ENCODE measurements at regions not wholly inside any gene's neighbourhood (a gene's known extent, or its start where the extent isn't known, plus 50 kb on each side); places are given as distances from the start of the nearest gene placed in this dataset.
"Not testable (repeated sequence)": the region's sequence is repeated elsewhere in the genome, so short reads cannot be mapped to it uniquely, and the experiment has no call there.

- H3K27ac ChIP-seq (ENCODE audit: low read depth, low read length, severe bottlenecking), result no peak overlapping the region
- H3K4me1 ChIP-seq (ENCODE audit: control insufficient read depth, insufficient read depth, low read length, poor library complexity, severe bottlenecking), result no peaks in the 10 kb centered on the region
- no peaks in the 10 kb centered on the region for H3K36me3 ChIP-seq (ENCODE audit: control insufficient read depth, insufficient read depth, low read length)
- H3K9me3 ChIP-seq (ENCODE audit: control insufficient read depth, low read length), result no peaks in the 10 kb centered on the region
- 82 to 96% methylated on average over 5 of the region's 6 CpGs for WGBS, 2 experiments (ENCODE audit: insufficient coverage in 2 of 2)
- no peak overlapping the region for H3K4me3 ChIP-seq (ENCODE audit: extremely low read depth, insufficient read depth, low read length, poor library complexity, severe bottlenecking)
Measured at GRCh38 chr2:128660836-128661235, 342.2 kb upstream of the HS6ST1 start.

GRCh38 chr2:128661311-128661710 is 342.6 kb upstream of the HS6ST1 start:
- H3K36me3 ChIP-seq (ENCODE audit: control insufficient read depth, insufficient read depth, low read length), result no peaks in the 10 kb centered on the region
- no peaks in the 10 kb centered on the region for H3K4me1 ChIP-seq (ENCODE audit: control insufficient read depth, insufficient read depth, low read length, poor library complexity, severe bottlenecking)
- no peaks in the 10 kb centered on the region for H3K9me3 ChIP-seq (ENCODE audit: control insufficient read depth, low read length)
- WGBS, 2 experiments (ENCODE audit: insufficient coverage in 2 of 2), result 89 to 100% methylated on average over 1 to 3 of the region's 5 CpGs
- H3K4me3 ChIP-seq (ENCODE audit: extremely low read depth, insufficient read depth, low read length, poor library complexity, severe bottlenecking), result no peak overlapping the region
- no peak overlapping the region for H3K27ac ChIP-seq (ENCODE audit: low read depth, low read length, severe bottlenecking)

- 80 to 90% methylated on average over 7 to 8 of the region's 8 CpGs for WGBS, 2 experiments (ENCODE audit: insufficient coverage in 2 of 2)
- Histone ChIP-seq H3K4me3 (ENCODE audit: extremely low read depth, insufficient read depth, low read length, poor library complexity, severe bottlenecking) (no peak overlapping the region), H3K9me3 (ENCODE audit: control insufficient read depth, low read length) (no peaks in the 10 kb centered on the region), H3K4me1 (ENCODE audit: control insufficient read depth, insufficient read depth, low read length, poor library complexity, severe bottlenecking) (no peaks in the 10 kb centered on the region), H3K27ac (ENCODE audit: low read depth, low read length, severe bottlenecking) (no peak overlapping the region), H3K36me3 (ENCODE audit: control insufficient read depth, insufficient read depth, low read length) (no peaks in the 10 kb centered on the region)
Measured at GRCh38 chr2:128662051-128662471, 343.4 kb upstream of the HS6ST1 start.

GRCh38 chr2:128663371-128664050 is 344.8 kb upstream of the HS6ST1 start:
- WGBS, 2 experiments (ENCODE audit: insufficient coverage in 2 of 2), result 91 to 94% methylated on average over 6 to 8 of the region's 12 CpGs
- H3K36me3 ChIP-seq (ENCODE audit: control insufficient read depth, insufficient read depth, low read length), result no peaks in the 10 kb centered on the region
- H3K27ac ChIP-seq (ENCODE audit: low read depth, low read length, severe bottlenecking), result no peak overlapping the region
- no peaks in the 10 kb centered on the region for H3K9me3 ChIP-seq (ENCODE audit: control insufficient read depth, low read length)
- no peaks in the 10 kb centered on the region for H3K4me1 ChIP-seq (ENCODE audit: control insufficient read depth, insufficient read depth, low read length, poor library complexity, severe bottlenecking)
- no peak overlapping the region for H3K4me3 ChIP-seq (ENCODE audit: extremely low read depth, insufficient read depth, low read length, poor library complexity, severe bottlenecking)

GRCh38 chr2:128664499-128664971 is 345.9 kb upstream of the HS6ST1 start:
- H3K4me1 ChIP-seq (ENCODE audit: control insufficient read depth, insufficient read depth, low read length, poor library complexity, severe bottlenecking), result no peaks in the 10 kb centered on the region
- H3K36me3 ChIP-seq (ENCODE audit: control insufficient read depth, insufficient read depth, low read length), result no peaks in the 10 kb centered on the region
- H3K27ac ChIP-seq (ENCODE audit: low read depth, low read length, severe bottlenecking), result no peak overlapping the region
- no peaks in the 10 kb centered on the region for H3K9me3 ChIP-seq (ENCODE audit: control insufficient read depth, low read length)
- 40 to 55% methylated on average over 3 of the region's 4 CpGs for WGBS, 2 experiments (ENCODE audit: insufficient coverage in 2 of 2)
- H3K4me3 ChIP-seq (ENCODE audit: extremely low read depth, insufficient read depth, low read length, poor library complexity, severe bottlenecking), result no peak overlapping the region

GRCh38 chr2:128665113-128665512 is 346.4 kb upstream of the HS6ST1 start:
- no peaks in the 10 kb centered on the region for H3K4me1 ChIP-seq (ENCODE audit: control insufficient read depth, insufficient read depth, low read length, poor library complexity, severe bottlenecking)
- 100% methylated on average over 1 of the region's 4 CpGs; no CpG with 5 or more reads in 1 of the 2 experiments for WGBS, 2 experiments (ENCODE audit: insufficient coverage in 2 of 2)
- no peaks in the 10 kb centered on the region for H3K36me3 ChIP-seq (ENCODE audit: control insufficient read depth, insufficient read depth, low read length)
- H3K27ac ChIP-seq (ENCODE audit: low read depth, low read length, severe bottlenecking), result no peak overlapping the region
- H3K9me3 ChIP-seq (ENCODE audit: control insufficient read depth, low read length), result no peaks in the 10 kb centered on the region
- H3K4me3 ChIP-seq (ENCODE audit: extremely low read depth, insufficient read depth, low read length, poor library complexity, severe bottlenecking), result no peak overlapping the region

- Histone ChIP-seq H3K4me3 (ENCODE audit: extremely low read depth, insufficient read depth, low read length, poor library complexity, severe bottlenecking) (no peak overlapping the region), H3K27ac (ENCODE audit: low read depth, low read length, severe bottlenecking) (no peak overlapping the region), H3K4me1 (ENCODE audit: control insufficient read depth, insufficient read depth, low read length, poor library complexity, severe bottlenecking) (no peaks in the 10 kb centered on the region), H3K36me3 (ENCODE audit: control insufficient read depth, insufficient read depth, low read length) (no peaks in the 10 kb centered on the region), H3K9me3 (ENCODE audit: control insufficient read depth, low read length) (no peaks in the 10 kb centered on the region)
- WGBS, 2 experiments (ENCODE audit: insufficient coverage in 2 of 2), result 90% methylated on average over 5 of the region's 6 CpGs
Measured at GRCh38 chr2:128666596-128666995, 347.9 kb upstream of the HS6ST1 start.

GRCh38 chr2:128667391-128667790 is 348.7 kb upstream of the HS6ST1 start:
- 90 to 91% methylated on average over 6 to 7 of the region's 7 CpGs for WGBS, 2 experiments (ENCODE audit: insufficient coverage in 2 of 2)
- Histone ChIP-seq H3K9me3 (ENCODE audit: control insufficient read depth, low read length) (no peaks in the 10 kb centered on the region), H3K27ac (ENCODE audit: low read depth, low read length, severe bottlenecking) (no peak overlapping the region), H3K4me1 (ENCODE audit: control insufficient read depth, insufficient read depth, low read length, poor library complexity, severe bottlenecking) (no peaks in the 10 kb centered on the region), H3K36me3 (ENCODE audit: control insufficient read depth, insufficient read depth, low read length) (no peaks in the 10 kb centered on the region), H3K4me3 (ENCODE audit: extremely low read depth, insufficient read depth, low read length, poor library complexity, severe bottlenecking) (no peak overlapping the region)

- WGBS, 2 experiments (ENCODE audit: insufficient coverage in 2 of 2), result 100% methylated on average over 1 of the region's 2 CpGs; no CpG with 5 or more reads in 1 of the 2 experiments
- H3K9me3 ChIP-seq (ENCODE audit: control insufficient read depth, low read length), result no peaks in the 10 kb centered on the region
- no peaks in the 10 kb centered on the region for H3K4me1 ChIP-seq (ENCODE audit: control insufficient read depth, insufficient read depth, low read length, poor library complexity, severe bottlenecking)
- H3K36me3 ChIP-seq (ENCODE audit: control insufficient read depth, insufficient read depth, low read length), result no peaks in the 10 kb centered on the region
- no peak overlapping the region for H3K4me3 ChIP-seq (ENCODE audit: extremely low read depth, insufficient read depth, low read length, poor library complexity, severe bottlenecking)
- no peak overlapping the region for H3K27ac ChIP-seq (ENCODE audit: low read depth, low read length, severe bottlenecking)
Measured at GRCh38 chr2:128668946-128669345, 350.3 kb upstream of the HS6ST1 start.

GRCh38 chr2:128670066-128670465 is 351.4 kb upstream of the HS6ST1 start:
- H3K36me3 ChIP-seq (ENCODE audit: control insufficient read depth, insufficient read depth, low read length), result no peaks in the 10 kb centered on the region
- no peaks in the 10 kb centered on the region for H3K9me3 ChIP-seq (ENCODE audit: control insufficient read depth, low read length)
- no peak overlapping the region for H3K27ac ChIP-seq (ENCODE audit: low read depth, low read length, severe bottlenecking)
- no peak overlapping the region for H3K4me3 ChIP-seq (ENCODE audit: extremely low read depth, insufficient read depth, low read length, poor library complexity, severe bottlenecking)
- 100% methylated on average over 1 of the region's 1 CpG; no CpG with 5 or more reads in 1 of the 2 experiments for WGBS, 2 experiments (ENCODE audit: insufficient coverage in 2 of 2)
- no peaks in the 10 kb centered on the region for H3K4me1 ChIP-seq (ENCODE audit: control insufficient read depth, insufficient read depth, low read length, poor library complexity, severe bottlenecking)

GRCh38 chr2:128671981-128672757 is 353.5 kb upstream of the HS6ST1 start:
- H3K27ac ChIP-seq (ENCODE audit: low read depth, low read length, severe bottlenecking), result not testable (repeated sequence)

More at GRCh38 chr2:128671981-128672757, 353.5 kb upstream of the HS6ST1 start:
- not testable (repeated sequence) for H3K4me3 ChIP-seq (ENCODE audit: extremely low read depth, insufficient read depth, low read length, poor library complexity, severe bottlenecking); H3K4me1 ChIP-seq (ENCODE audit: control insufficient read depth, insufficient read depth, low read length, poor library complexity, severe bottlenecking); H3K9me3 ChIP-seq (ENCODE audit: control insufficient read depth, low read length); H3K36me3 ChIP-seq (ENCODE audit: control insufficient read depth, insufficient read depth, low read length)
- 97 to 98% methylated on average over 17 to 31 of the region's 36 CpGs for WGBS, 2 experiments (ENCODE audit: insufficient coverage in 2 of 2)
